ENCODE measurements at regions not wholly inside any gene's neighbourhood (a gene's known extent, or its start where the extent isn't known, plus 50 kb on each side); places are given as distances from the start of the nearest gene placed in this dataset.

DNA sequence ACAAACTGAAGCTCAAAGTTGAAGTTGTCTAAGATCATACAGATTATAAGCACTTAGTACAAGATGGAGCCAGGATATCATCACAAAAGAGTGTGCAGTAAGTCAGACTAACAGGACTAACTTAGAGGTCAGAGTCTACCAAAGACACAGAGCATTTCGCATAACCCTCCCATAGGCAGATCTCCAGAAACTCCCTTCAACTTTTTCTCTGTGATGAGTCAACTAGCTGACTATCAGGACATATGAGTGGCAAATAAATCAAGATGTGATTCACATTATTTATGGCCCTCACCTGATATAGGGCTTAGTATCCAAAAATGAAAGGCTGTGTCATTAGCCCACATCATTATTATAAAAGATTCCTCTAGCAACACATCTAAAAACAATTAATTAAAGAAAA lies 484.6 kb downstream of the GALC start:
- Histone ChIP-seq H3K4me1 (ENCODE audit: control insufficient read depth, insufficient read depth, low read length) (no peaks in the 10 kb centered on the region), H3K27ac (ENCODE audit: low read depth, low read length) (no peak overlapping the region), H3K36me3 (ENCODE audit: control insufficient read depth, insufficient read depth, low read length) (no peaks in the 10 kb centered on the region), H3K4me3 (ENCODE audit: low read length) (no peak overlapping the region), H3K9ac (ENCODE audit: extremely low read depth, low read length, poor library complexity, severe bottlenecking) (no peak overlapping the region), H3K27me3 (ENCODE audit: control insufficient read depth, insufficient read depth, low read length, poor library complexity, severe bottlenecking) (no peaks in the 10 kb centered on the region), H3K9me3 (ENCODE audit: control insufficient read depth, low read length) (no peaks in the 10 kb centered on the region)
- Mint-ChIP-seq H3K36me3 (ENCODE audit: low read depth) (no peaks in the 10 kb centered on the region), H3K27me3 (ENCODE audit: insufficient read depth) (no peaks in the 10 kb centered on the region), H3K4me3 (no peak overlapping the region), H3K4me1 (peaks cover 7% of the 10 kb centered on the region), H3K9me3 (no peaks in the 10 kb centered on the region), H3K27ac (no peak overlapping the region)
- no peak for DNase-seq
- 92 to 100% methylated on average over 1 of the region's 1 CpG for WGBS, 2 experiments (ENCODE audit: insufficient coverage in 1 of 2, insufficient read length in 1 of 2)
- TF ChIP-seq, protein P1, sequence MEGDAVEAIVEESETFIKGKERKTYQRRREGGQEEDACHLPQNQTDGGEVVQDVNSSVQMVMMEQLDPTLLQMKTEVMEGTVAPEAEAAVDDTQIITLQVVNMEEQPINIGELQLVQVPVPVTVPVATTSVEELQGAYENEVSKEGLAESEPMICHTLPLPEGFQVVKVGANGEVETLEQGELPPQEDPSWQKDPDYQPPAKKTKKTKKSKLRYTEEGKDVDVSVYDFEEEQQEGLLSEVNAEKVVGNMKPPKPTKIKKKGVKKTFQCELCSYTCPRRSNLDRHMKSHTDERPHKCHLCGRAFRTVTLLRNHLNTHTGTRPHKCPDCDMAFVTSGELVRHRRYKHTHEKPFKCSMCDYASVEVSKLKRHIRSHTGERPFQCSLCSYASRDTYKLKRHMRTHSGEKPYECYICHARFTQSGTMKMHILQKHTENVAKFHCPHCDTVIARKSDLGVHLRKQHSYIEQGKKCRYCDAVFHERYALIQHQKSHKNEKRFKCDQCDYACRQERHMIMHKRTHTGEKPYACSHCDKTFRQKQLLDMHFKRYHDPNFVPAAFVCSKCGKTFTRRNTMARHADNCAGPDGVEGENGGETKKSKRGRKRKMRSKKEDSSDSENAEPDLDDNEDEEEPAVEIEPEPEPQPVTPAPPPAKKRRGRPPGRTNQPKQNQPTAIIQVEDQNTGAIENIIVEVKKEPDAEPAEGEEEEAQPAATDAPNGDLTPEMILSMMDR (conservative IDR thresholded peaks at IDR 0.05) = no peak

DNA sequence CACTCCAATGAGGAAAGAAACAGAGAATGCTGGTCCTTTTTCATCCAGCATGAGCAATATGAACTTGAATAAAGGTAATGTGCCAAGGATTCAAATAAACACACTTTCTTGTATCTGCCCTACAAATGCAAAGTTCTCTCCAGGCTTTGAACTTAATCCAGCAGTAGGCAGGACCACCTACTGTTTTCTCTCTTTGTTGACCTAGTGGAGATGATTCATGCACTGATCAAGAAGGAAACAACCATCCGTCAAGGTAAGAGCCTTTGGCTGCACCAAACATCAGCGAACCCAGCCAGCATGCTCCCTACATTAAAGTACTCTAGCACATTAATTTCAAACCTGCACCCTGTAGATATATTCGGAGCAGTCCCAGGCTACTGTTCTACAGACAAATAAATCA lies 489.3 kb downstream of the GALC start:
- no peak for DNase-seq
- no peaks in the 10 kb centered on the region for H3K4me1 ChIP-seq (ENCODE audit: control insufficient read depth, insufficient read depth, low read length)
- 67 to 71% methylated on average over 3 of the region's 3 CpGs for WGBS, 2 experiments (ENCODE audit: insufficient coverage in 1 of 2, insufficient read length in 1 of 2)
- no peaks in the 10 kb centered on the region for H3K9me3 ChIP-seq (ENCODE audit: control insufficient read depth, low read length)
- H3K27me3 ChIP-seq (ENCODE audit: control insufficient read depth, insufficient read depth, low read length, poor library complexity, severe bottlenecking) = no peaks in the 10 kb centered on the region
- H3K9ac ChIP-seq (ENCODE audit: extremely low read depth, low read length, poor library complexity, severe bottlenecking) = no peak overlapping the region
- H3K36me3 ChIP-seq (ENCODE audit: control insufficient read depth, insufficient read depth, low read length) = no peaks in the 10 kb centered on the region
- TF ChIP-seq, protein P1 (conservative IDR thresholded peaks at IDR 0.05) = no peak
- peaks cover 12% of the 10 kb centered on the region for H3K4me1 Mint-ChIP-seq
- no peak overlapping the region for H3K27ac ChIP-seq (ENCODE audit: low read depth, low read length)
- H3K27ac Mint-ChIP-seq = no peak overlapping the region
- no peaks in the 10 kb centered on the region for H3K9me3 Mint-ChIP-seq
- H3K36me3 Mint-ChIP-seq (ENCODE audit: low read depth) = no peaks in the 10 kb centered on the region
- H3K4me3 ChIP-seq (ENCODE audit: low read length) = no peak overlapping the region
- no peaks in the 10 kb centered on the region for H3K27me3 Mint-ChIP-seq (ENCODE audit: insufficient read depth)
- no peak overlapping the region for H3K4me3 Mint-ChIP-seq

DNA sequence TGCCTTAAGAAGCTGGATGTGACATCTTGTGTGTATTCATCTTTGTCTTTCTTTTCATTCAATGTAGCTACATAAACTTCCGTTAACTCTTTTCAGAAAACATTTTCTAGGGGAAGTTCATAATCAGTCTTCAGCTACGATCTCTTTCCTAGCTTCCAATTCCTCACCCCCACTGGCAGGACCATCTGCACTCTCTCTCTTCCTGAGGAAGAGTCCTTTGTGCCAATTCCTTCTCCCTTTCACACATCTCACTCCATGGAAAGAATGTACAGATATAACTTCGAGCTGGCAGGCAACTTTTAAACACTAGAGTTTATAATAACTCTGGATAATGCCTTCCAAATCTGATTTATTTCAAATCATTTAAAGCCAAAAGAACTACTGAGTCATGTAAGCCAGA lies 495.7 kb downstream of the GALC start:
- no peak overlapping the region for H3K27ac Mint-ChIP-seq
- Histone ChIP-seq H3K36me3 (ENCODE audit: control insufficient read depth, insufficient read depth, low read length) (no peaks in the 10 kb centered on the region), H3K27ac (ENCODE audit: low read depth, low read length) (no peak overlapping the region), H3K4me1 (ENCODE audit: control insufficient read depth, insufficient read depth, low read length) (no peaks in the 10 kb centered on the region), H3K9ac (ENCODE audit: extremely low read depth, low read length, poor library complexity, severe bottlenecking) (no peak overlapping the region), H3K4me3 (ENCODE audit: low read length) (no peak overlapping the region), H3K27me3 (ENCODE audit: control insufficient read depth, insufficient read depth, low read length, poor library complexity, severe bottlenecking) (no peaks in the 10 kb centered on the region), H3K9me3 (ENCODE audit: control insufficient read depth, low read length) (no peaks in the 10 kb centered on the region)
- no peaks in the 10 kb centered on the region for H3K9me3 Mint-ChIP-seq
- no peaks in the 10 kb centered on the region for H3K36me3 Mint-ChIP-seq (ENCODE audit: low read depth)
- TF ChIP-seq, protein P1 (conservative IDR thresholded peaks at IDR 0.05) = no peak
- 75 to 86% methylated on average over 1 to 3 of the region's 3 CpGs for WGBS, 2 experiments (ENCODE audit: insufficient coverage in 1 of 2, insufficient read length in 1 of 2)
- peaks cover 4% of the 10 kb centered on the region for H3K4me1 Mint-ChIP-seq
- H3K4me3 Mint-ChIP-seq = no peak overlapping the region
- no peak for DNase-seq
- H3K27me3 Mint-ChIP-seq (ENCODE audit: insufficient read depth) = no peaks in the 10 kb centered on the region

All from endodermal cell (in vitro differentiated cells).